SW480 (cell line): ENCODE measurements at regions not wholly inside any gene's neighbourhood (a gene's known extent, or its start where the extent isn't known, plus 50 kb on each side); places are given as distances from the start of the nearest gene placed in this dataset.
"Not testable (repeated sequence)": the region's sequence is repeated elsewhere in the genome, so short reads cannot be mapped to it uniquely, and the experiment has no call there.

Source experiments
- DNase-seq: peaks from one replicate; pipeline ENCODE4 v3.0.0-alpha.2; 2016; ENCODE audit warnings: low spot score

- DNase-seq: no peak
These were observed 55.2 kb downstream of the RTL3 start for GRCh38 chrX:78603908-78604307.

DNA sequence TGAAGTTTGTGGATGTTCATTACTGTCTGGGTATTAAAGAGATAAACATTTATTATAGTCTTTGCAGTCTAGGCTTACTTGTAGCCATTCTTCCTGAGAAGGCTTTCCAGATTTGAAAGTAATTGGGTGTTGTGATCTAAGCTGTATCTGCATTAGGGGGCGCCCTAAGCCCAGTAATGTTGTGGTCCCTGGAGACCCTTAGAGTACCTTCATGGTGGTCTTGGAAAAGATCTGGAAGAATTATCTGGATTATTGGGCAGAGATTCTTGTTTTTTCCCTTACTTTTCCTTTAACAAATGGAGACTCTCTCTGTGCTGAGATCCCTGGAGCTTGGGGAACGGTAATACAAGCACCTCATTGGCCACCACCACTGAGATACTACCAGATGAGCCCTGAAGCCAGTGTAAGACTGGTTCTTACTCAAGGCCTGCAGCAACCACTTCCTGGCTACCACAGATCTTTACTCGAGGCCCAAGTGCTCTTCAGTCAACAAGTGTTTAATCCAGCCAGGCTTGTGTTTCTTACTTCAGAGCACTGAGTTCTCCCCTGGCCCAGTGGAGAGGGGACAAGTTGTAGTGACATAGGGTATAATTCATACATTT is 63.1 kb downstream of the RTL3 start:
- no peak for DNase-seq

- no peak for DNase-seq
These were observed 65.4 kb downstream of the RTL3 start for GRCh38 chrX:78593701-78594100.

DNA sequence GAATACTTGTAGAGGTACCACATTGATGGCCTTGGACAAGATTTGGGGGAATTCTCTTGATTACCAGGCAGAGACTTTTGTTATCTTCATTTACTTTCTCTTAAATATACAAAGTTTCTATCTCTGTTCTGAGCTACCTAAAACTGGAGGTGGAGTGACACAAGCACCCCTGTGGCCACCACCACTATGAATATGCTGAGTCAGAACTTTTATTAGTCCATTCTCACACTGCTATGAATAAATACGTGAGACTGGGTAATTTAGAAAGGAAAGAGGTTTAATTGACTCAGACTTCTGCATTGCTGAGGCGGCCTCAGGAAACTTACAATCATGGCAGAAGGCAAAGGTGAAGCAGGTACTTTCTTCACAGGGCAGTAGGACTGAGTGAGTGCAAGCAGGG is 67.1 kb downstream of the RTL3 start:
- DNase-seq: no peak

DNA sequence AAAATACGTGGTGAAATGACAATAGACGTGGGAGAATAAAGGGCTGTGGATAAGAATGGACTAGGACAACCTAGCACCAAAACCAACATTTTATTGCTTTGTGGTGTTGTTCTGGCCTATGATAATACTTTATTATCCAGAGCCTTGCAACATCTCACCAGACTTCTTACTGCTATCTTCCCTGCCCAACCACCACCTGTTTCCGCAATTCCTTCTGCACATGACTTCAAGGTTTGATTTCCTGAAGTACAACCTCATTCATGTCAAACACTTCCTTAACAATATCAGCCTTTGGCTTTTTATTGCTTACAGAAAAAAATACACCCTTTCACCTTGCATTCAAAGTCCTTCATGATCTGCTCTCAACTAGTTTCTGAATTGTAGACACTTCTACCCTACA is 84.8 kb downstream of the RTL3 start:
- no peak for DNase-seq

GRCh38 chrX:78573630-78574029 is 85.5 kb downstream of the RTL3 start:
- DNase-seq: no peak

GRCh38 chrX:78571849-78572248 is 87.3 kb downstream of the RTL3 start:
- no peak for DNase-seq

DNA sequence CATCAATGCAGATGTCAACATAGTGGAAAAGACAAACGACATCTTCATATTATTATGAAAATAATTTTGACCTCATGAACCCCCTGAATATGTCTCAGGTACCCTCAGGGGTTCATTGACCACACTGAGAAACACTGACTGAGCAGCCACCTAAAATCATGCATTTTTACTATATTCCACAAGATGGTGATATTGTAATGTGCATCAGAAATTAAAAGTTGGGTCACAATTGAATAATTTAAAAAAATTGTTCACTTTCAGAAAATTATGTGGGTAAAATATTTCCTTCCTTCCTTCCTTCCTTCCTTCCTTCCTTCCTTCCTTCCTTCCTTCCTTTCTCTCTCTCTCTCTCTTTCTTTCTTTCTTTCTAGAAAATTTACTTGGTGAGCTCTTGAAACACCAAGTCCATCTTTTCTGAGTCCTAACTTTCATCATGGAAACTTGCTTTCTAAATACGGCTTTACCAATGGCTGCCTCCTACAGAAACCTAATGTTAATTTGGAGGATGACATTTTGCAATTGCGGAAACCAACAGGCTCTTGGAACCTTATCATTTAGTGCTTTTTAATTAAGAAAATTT is 103.6 kb downstream of the RTL3 start:
- no peak for DNase-seq

DNA sequence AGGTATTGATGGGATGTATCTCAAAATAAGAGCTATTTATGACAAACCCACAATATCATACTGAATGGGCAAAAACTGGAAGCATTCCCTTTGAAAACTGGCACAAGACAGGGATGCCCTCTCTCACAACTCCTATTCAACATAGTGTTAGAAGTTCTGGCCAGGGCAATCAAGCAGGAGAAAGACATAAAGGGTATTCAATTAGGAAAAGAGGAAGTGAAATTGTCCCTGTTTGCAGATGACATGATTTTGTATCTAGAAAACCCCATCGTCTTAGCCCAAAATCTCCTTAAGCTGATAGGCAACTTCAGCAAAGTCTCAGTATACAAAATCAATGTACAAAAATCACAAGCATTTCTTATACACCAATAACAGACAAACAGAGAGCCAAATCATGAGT is 106.5 kb downstream of the RTL3 start:
- not testable (repeated sequence) for DNase-seq

DNA sequence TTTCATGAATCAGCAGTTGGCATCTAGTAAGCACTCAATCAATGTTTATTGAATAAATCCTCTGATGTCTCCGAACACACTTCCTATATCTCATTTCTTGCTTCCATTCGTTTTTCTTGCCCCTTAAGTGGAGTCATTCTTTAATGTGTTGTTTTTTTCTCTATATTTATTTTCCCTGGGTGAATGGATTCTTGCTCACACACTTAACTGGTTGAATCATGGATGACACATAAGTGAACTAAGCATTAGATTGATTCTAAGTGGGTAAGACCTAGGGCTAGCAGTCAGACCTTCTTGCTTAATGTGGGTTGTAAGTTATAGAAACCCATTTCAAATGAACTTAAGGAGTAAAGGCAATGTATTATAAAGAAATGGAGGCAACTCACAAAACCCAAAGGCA is 111.1 kb downstream of the RTL3 start:
- DNase-seq: no peak

- DNase-seq: no peak
These were observed 113.9 kb downstream of the RTL3 start for GRCh38 chrX:78545233-78545632.

GRCh38 chrX:78543281-78543680 is 115.8 kb downstream of the RTL3 start:
- no peak for DNase-seq

- no peak for DNase-seq
These were observed 119.0 kb downstream of the RTL3 start for GRCh38 chrX:78540171-78540570.

DNA sequence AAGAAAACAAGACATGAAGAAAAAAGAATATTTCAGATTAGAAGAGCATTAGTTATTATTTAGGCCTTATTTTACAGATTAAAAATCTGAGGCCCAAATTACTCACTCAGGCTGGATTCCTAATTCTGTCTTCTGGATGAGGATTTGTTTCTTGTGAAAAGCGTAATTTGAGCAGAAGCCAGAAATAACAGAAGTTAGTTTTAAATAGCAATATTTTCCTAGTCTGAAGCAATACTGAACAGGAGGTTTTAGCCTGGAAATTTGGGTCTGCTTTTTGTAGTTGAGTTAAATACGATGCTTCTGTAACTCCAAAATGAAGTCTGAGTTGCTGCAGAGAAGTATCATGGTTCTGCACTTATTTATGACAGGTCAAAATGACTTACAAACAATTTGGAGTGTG is 124.9 kb downstream of the RTL3 start:
- DNase-seq: no peak

DNA sequence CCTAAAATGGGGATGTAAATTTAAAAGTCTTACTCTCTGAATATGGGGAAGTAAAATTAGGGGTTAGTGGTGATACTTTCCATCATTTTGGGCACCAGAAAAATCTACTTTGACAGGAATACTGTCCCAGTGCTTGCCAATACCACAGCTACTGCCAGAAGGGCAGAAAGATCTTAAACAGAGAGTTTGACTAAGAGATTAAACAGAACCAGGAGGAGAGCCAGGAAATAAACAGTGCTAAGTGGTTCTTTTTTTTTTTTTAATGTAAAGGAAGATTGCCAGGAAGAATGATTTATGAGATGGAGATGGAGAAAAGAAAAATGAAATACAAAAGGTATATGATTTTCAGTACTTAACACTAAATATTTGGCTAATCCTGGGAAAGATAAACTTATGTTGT is 126.8 kb downstream of the RTL3 start:
- no peak for DNase-seq

- no peak for DNase-seq
These were observed 131.3 kb downstream of the RTL3 start for GRCh38 chrX:78527818-78528217.

GRCh38 chrX:78527263-78527662 is 131.9 kb downstream of the RTL3 start:
- DNase-seq: no peak

- no peak for DNase-seq
These were observed 136.5 kb downstream of the RTL3 start for GRCh38 chrX:78522601-78523000.

GRCh38 chrX:78517124-78517523 is 142.0 kb downstream of the RTL3 start:
- DNase-seq: peak; percentile 3

GRCh38 chrX:78514852-78515251 is 144.3 kb downstream of the RTL3 start:
- no peak for DNase-seq

DNA sequence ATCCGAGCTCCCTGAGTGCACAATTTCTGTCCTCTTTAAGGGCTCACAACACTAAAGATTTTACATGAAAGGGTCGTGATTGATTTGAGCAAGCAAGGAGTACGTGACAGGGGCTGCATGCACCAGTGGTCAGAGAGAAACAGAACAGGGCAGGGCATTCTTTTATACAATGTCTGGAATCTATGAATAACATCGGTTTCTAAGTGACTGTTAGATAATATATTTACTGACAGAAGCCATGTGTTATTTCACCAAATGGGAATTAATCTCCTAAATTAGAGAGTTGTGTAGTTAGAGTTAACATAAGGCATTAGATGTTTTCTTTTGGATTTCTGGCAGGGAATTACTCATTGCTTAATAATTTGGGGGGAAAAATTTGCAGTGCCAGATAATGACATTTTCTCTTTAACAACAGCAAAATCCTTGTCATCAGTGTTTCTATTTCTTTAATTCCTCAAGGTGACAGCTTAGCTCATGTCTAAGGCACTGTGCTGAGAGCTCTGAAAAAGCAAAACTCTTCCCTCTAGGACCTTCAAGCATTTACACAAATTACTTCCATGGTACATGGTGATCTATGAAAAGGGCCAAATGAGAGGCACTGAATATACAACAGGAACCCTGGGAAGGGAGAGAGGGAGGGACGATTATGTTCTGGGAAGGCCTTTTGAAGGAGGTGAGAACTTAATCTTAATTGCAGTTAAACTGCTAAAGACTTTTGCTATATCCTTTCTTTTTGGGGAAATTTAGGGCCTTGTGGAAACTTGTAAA is 145.0 kb downstream of the RTL3 start:
- DNase-seq: no peak

GRCh38 chrX:78506248-78506647 is 152.9 kb downstream of the RTL3 start:
- DNase-seq: no peak

- no peak for DNase-seq
These were observed 162.6 kb downstream of the RTL3 start for GRCh38 chrX:78496483-78496882.

GRCh38 chrX:78493180-78493579 is 165.8 kb upstream of the CYSLTR1 start:
- DNase-seq: no peak
